K562 (cell line): ENCODE measurements at regions not wholly inside any gene's neighbourhood (a gene's known extent, or its start where the extent isn't known, plus 50 kb on each side); places are given as distances from the start of the nearest gene placed in this dataset.

Experiments
- ATAC-seq: fragments of 200-7000 bp; cut with Tn5 transposase; 3 replicates; pipeline ENCODE4 v1.9.1; 2020; ENCODE audit warnings: moderate library complexity
- BruUV-seq: library from RNA; stranded (reverse); fragments of 400-500 nt; replicated peaks from 2 replicates; lab custom pipeline; 2021; lab: Mats Ljungman, UMichigan
- CTCF ChIA-PET: fragments of 300-600 bp; formaldehyde crosslinking; extraction: SDS; loops from one replicate; lab custom pipeline; 2021; ENCODE audit warnings: low intra/inter-chr PET ratio; lab: Yijun Ruan, JAX
- POLR2A ChIA-PET: fragments of 300-600, 350-650 bp; sonication (Branson Sonifier 250); formaldehyde crosslinking; extraction: SDS; loops from one replicate; lab custom pipeline; 2021; ENCODE audit warnings: antibody characterized with exemption, inconsistent platforms; lab: Yijun Ruan, JAX
- DNase-seq, 4 experiments: peaks; one replicate each; pipeline versions ENCODE4 v3.0.0 to v3.0.0-alpha.2; 2011 to 2018; ENCODE audit warnings: low spot score in 3 of 4, mixed read lengths in 3 of 4; ENCODE audit errors: extremely low read depth in 1 of 4
- FAIRE-seq: peaks from 2 replicates; lab custom pipeline; 2011; peaks lifted over from hg19 to GRCh38; lab: Jason Lieb, UNC
- H2AFZ ChIP-seq: 2 replicates; pipeline ENCODE4 v1.6.0; 2011; ENCODE audit warnings: low read depth, low read length, control low read depth, inconsistent platforms
- H3K27ac ChIP-seq: fragments of 200-600 bp; 3 replicates; pipeline ENCODE4 v1.8.0; 2011; ENCODE audit warnings: low read depth, mild to moderate bottlenecking, control low read depth, inconsistent platforms, low read length, moderate library complexity, mixed read lengths; ENCODE audit errors: extremely low read depth
- H3K27me3 ChIP-seq, 2 experiments: fragments of 300-600 bp in 1 of 2; 2 replicates in 1 of 2; 3 replicates in 1 of 2; pipeline versions ENCODE4 v1.6.0 to v1.8.0; 2011; ENCODE audit warnings: inconsistent platforms in 2 of 2, low read length in 2 of 2, mild to moderate bottlenecking in 1 of 2, mixed read lengths in 1 of 2, moderate library complexity in 1 of 2; ENCODE audit not compliant: control insufficient read depth in 2 of 2, insufficient read depth in 2 of 2
- H3K36me3 ChIP-seq: fragments of 300-600 bp; 3 replicates; pipeline ENCODE4 v1.8.0; 2011; ENCODE audit warnings: mild to moderate bottlenecking, low read length, inconsistent platforms; ENCODE audit not compliant: control insufficient read depth, insufficient read depth
- H3K4me1 ChIP-seq, 2 experiments: fragments of 200-600 bp in 1 of 2; replicated peaks in 1 of 2; 2 replicates in 1 of 2; 3 replicates in 1 of 2; pipeline versions ENCODE4 v1.5.1 to v1.8.0; 2011; ENCODE audit warnings: inconsistent platforms in 2 of 2, low read length in 2 of 2, mild to moderate bottlenecking in 1 of 2, mixed read lengths in 1 of 2, moderate library complexity in 1 of 2; ENCODE audit not compliant: control insufficient read depth in 2 of 2, insufficient read depth in 2 of 2
- H3K4me2 ChIP-seq: 2 replicates; pipeline ENCODE4 v1.6.1; 2011; ENCODE audit warnings: low read length, control low read depth, inconsistent platforms, mixed read lengths; ENCODE audit not compliant: insufficient read depth
- H3K4me3 ChIP-seq: fragments of 200-600 bp; sonication (generic), shearing (Covaris generic); 2 replicates; pipeline ENCODE4 v1.5.1; 2016; ENCODE audit warnings: control low read depth, inconsistent platforms
- H3K79me2 ChIP-seq: fragments of 200-600 bp; 3 replicates; pipeline ENCODE4 v1.8.0; 2011; ENCODE audit warnings: low read length, inconsistent platforms; ENCODE audit not compliant: control insufficient read depth, insufficient read depth
- H3K9ac ChIP-seq, 2 experiments: 2 replicates each; pipeline versions ENCODE4 v1.6.0 to v1.6.1; 2011; ENCODE audit warnings: low read depth in 2 of 2, low read length in 2 of 2, control low read depth in 1 of 2, inconsistent platforms in 1 of 2, mild to moderate bottlenecking in 1 of 2, mixed read lengths in 1 of 2; ENCODE audit not compliant: insufficient read depth in 1 of 2
- H3K9me1 ChIP-seq: one replicate; pipeline ENCODE4 v1.6.0; 2011; ENCODE audit warnings: inconsistent platforms, mild to moderate bottlenecking, low read length, moderate library complexity; ENCODE audit not compliant: control insufficient read depth, insufficient read depth
- H3K9me3 ChIP-seq: replicated peaks from 2 replicates; pipeline ENCODE4 v1.5.1; 2011; ENCODE audit warnings: low read depth, low read length, inconsistent platforms; ENCODE audit not compliant: control insufficient read depth, insufficient read depth
- H4K20me1 ChIP-seq: replicated peaks from 2 replicates; pipeline ENCODE4 v1.6.1; 2011; ENCODE audit warnings: low read length, inconsistent platforms, mixed read lengths; ENCODE audit not compliant: control insufficient read depth, insufficient read depth
- ARID1B ChIP-seq: fragments of 450-650 bp; IDR thresholded peaks from 2 replicates; pipeline ENCODE4 v1.6.1; 2016; ENCODE audit warnings: antibody characterized with exemption, mild to moderate bottlenecking, inconsistent platforms
- CBFA2T3 ChIP-seq: fragments of 450-650 bp; IDR thresholded peaks from 2 replicates; pipeline ENCODE4 v1.6.1; 2017
- CEBPG ChIP-seq, 3 experiments: fragments of 200-800 bp in 1 of 3; sonication (Bioruptor generic) in 1 of 3; sonication (generic) in 1 of 3; formaldehyde crosslinking in 1 of 3; IDR thresholded peaks in 2 of 3; conservative IDR thresholded peaks in 1 of 3; 2 replicates each; pipeline versions ENCODE4 v1.6.1 to v1.8.0; 2016 to 2022; ENCODE audit warnings: missing compliant biosample characterization in 2 of 3, missing genetic modification characterization in 2 of 3, mild to moderate bottlenecking in 1 of 3, missing genetic modification reagents in 1 of 3
- DPF2 ChIP-seq: fragments of 450-650 bp; IDR thresholded peaks from 2 replicates; pipeline ENCODE4 v1.6.1; 2016
- GABPA ChIP-seq: fragments of 200-800 bp; sonication (Bioruptor generic); conservative IDR thresholded peaks from 2 replicates; pipeline ENCODE4 v1.6.1; 2016; ENCODE audit warnings: low read depth, missing genetic modification characterization, missing compliant biosample characterization
- GATA2 ChIP-seq: sonication (generic); formaldehyde crosslinking; IDR thresholded peaks from 2 replicates; pipeline ENCODE4 v1.4.0; 2020; ENCODE audit warnings: mild to moderate bottlenecking, missing genetic modification reagents
- KLF16 ChIP-seq: IDR thresholded peaks from 2 replicates; pipeline ENCODE4 v1.6.1; 2016; ENCODE audit warnings: antibody characterized with exemption
- NFXL1 ChIP-seq: fragments of 450-650 bp; formaldehyde crosslinking; IDR thresholded peaks from 2 replicates; pipeline ENCODE4 v1.4.0; 2021; ENCODE audit warnings: mild to moderate bottlenecking
- NR2C2 ChIP-seq, 2 experiments: fragments of 200-800 bp in 1 of 2; sonication (Bioruptor generic) in 1 of 2; sonication (generic) in 1 of 2; formaldehyde crosslinking in 1 of 2; IDR thresholded peaks; 2 replicates each; pipeline versions ENCODE4 v1.6.1 to v1.8.0; 2016 to 2022; ENCODE audit warnings: mild to moderate bottlenecking in 1 of 2, missing compliant biosample characterization in 1 of 2, missing genetic modification characterization in 1 of 2, missing genetic modification reagents in 1 of 2
- RAD21 ChIP-seq, 2 experiments: fragments of 250-450 bp in 1 of 2; fragments of 450-650 bp in 1 of 2; sonication (Bioruptor Pico) in 1 of 2; formaldehyde crosslinking in 1 of 2; IDR thresholded peaks in 1 of 2; conservative IDR thresholded peaks in 1 of 2; 2 replicates each; pipeline versions ENCODE4 v1.4.0 to v1.8.0; 2020 to 2022; ENCODE audit warnings: mild to moderate bottlenecking in 2 of 2, moderate library complexity in 1 of 2
- RFX5 ChIP-seq: IDR thresholded peaks from 2 replicates; pipeline ENCODE4 v1.6.1; 2011; ENCODE audit warnings: low read depth, mild to moderate bottlenecking, improper control_type of control experiment, low read length
- RNF2 ChIP-seq: sonication (generic); IDR thresholded peaks from 2 replicates; pipeline ENCODE4 v1.6.1; 2016
- SRF ChIP-seq, 2 experiments: fragments of 250-450, 450-650 bp in 1 of 2; sonication (Bioruptor Pico) in 1 of 2; sonication (generic) in 1 of 2; formaldehyde crosslinking; IDR thresholded peaks; 2 replicates each; pipeline versions ENCODE4 v1.5.0 to v1.5.1; 2020 to 2022; ENCODE audit warnings: mild to moderate bottlenecking in 1 of 2, missing genetic modification reagents in 1 of 2
- WGBS: fragments of 100-300 bp; shearing (Covaris generic); methylation state at CpG from one replicate; pipeline ENCODE4 v1.1.6; 2016; ENCODE audit warnings: low coverage, mixed read lengths; ENCODE audit not compliant: insufficient coverage; ENCODE audit errors: missing lambda C conversion rate; 5-methylcytosine and 5-hydroxymethylcytosine counted together
- in situ Hi-C: fragments of 300-500 bp; cut with MboI; formaldehyde crosslinking; loops from 4 replicates; pipeline ENCODE4 v1.15.0; 2018; ENCODE audit warnings: inconsistent platforms, mixed read lengths
- intact Hi-C: fragments of 100-400 bp; cut with micrococcal nuclease; formaldehyde crosslinking; loops from 2 replicates; pipeline ENCODE4 v1.14.2; 2022
- TF ChIP-seq, protein P1 (sequence below): fragments of 250-450 bp; sonication (Bioruptor Pico); IDR thresholded peaks from 2 replicates; pipeline ENCODE4 v1.5.0; 2020; ENCODE audit warnings: mild to moderate bottlenecking, borderline replicate concordance
- TF ChIP-seq, protein P2 (sequence below): sonication (generic); formaldehyde crosslinking; IDR thresholded peaks from 2 replicates; pipeline ENCODE4 v1.8.0; 2022; ENCODE audit warnings: missing genetic modification reagents, mild to moderate bottlenecking, moderate library complexity, borderline replicate concordance

DNA sequence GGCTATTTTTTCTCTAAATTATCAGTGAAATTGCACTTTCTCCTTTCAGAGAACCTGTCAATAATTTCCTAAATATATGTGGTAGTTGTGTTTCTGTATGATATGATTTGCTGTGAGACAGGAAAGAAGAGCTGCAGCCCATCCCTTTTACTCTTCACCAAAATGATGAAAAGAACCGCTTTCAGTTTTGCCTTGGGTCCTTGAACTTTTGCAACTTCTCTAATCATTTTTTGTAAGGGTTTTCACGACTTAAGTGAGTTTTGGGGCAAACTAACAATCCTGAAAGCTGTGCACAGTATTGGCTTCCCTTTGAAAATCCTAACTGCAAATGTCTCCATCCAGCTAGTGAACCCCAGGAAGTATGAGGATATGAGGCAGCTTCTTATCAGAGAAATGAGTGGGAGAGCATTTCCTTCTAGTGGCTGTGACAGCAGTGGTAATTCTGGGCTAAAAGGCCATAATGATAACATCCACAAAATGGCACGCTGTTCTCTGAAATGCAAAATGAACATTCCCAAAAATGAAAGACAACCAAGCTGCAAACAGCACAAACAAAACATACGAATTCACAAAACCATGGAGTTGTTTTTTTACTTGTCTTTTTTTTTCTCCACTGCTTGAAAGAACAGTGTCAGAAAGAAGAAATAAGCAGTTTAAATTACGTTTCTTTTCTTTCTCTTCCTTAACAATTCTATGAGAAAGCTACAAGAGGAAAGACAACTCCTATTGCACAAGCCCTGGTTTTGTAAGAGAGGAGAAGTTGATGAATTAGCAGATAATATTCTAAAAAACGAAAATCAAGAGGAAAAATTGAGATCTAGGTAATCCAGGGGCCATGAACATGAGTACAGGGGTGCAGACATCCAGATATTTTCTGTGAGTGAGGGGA is 1291.6 kb upstream of the ZEB2 start:
- peak; percentile 81 for FAIRE-seq
- H4K20me1 ChIP-seq: no peaks in the 10 kb centered on the region
- H3K9me1 ChIP-seq: no peaks in the 10 kb centered on the region
- WGBS: 11% methylated on average over 6 of the region's 6 CpGs
- peak in 2 of 4 experiments; percentile 51 to 65 for DNase-seq
- intact Hi-C loops: no loop called here
- in situ Hi-C loops: no loop called here
- peak overlapping the region; percentile 86 for H2AFZ ChIP-seq
- no TSS peak for BruUV-seq
- H3K27ac ChIP-seq: peak overlapping the region; percentile 42; the same call in 2 of the 3 replicates
- H3K4me2 ChIP-seq: peak overlapping the region; percentile 32
- CTCF ChIA-PET: no interaction called here
- H3K9ac ChIP-seq: no peak overlapping the region; a peak in 1 of 4 replicates
- H3K36me3 ChIP-seq: no peaks in the 10 kb centered on the region
- POLR2A ChIA-PET: no interaction called here
- H3K27me3 ChIP-seq: no peaks in the 10 kb centered on the region
- peak; percentile 78 for ATAC-seq
- H3K9me3 ChIP-seq: no peaks in the 10 kb centered on the region
- no peaks in the 10 kb centered on the region for H3K79me2 ChIP-seq
- H3K4me3 ChIP-seq: no peak overlapping the region
- H3K4me1 ChIP-seq: peaks cover 0 to 16% of the 10 kb centered on the region in 2 experiments; a peak in 2 of 5 replicates
- TF ChIP-seq, protein P1, sequence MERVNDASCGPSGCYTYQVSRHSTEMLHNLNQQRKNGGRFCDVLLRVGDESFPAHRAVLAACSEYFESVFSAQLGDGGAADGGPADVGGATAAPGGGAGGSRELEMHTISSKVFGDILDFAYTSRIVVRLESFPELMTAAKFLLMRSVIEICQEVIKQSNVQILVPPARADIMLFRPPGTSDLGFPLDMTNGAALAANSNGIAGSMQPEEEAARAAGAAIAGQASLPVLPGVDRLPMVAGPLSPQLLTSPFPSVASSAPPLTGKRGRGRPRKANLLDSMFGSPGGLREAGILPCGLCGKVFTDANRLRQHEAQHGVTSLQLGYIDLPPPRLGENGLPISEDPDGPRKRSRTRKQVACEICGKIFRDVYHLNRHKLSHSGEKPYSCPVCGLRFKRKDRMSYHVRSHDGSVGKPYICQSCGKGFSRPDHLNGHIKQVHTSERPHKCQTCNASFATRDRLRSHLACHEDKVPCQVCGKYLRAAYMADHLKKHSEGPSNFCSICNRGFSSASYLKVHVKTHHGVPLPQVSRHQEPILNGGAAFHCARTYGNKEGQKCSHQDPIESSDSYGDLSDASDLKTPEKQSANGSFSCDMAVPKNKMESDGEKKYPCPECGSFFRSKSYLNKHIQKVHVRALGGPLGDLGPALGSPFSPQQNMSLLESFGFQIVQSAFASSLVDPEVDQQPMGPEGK: 0 out of 2 replicates have a peak, but pooled peaks have one; percentile 28
- TF ChIP-seq SRF (CRISPR knock-in tag; IDR thresholded peaks at IDR 0.05) (peak in 1 of 2 experiments; percentile 28; a peak in 1 of 4 replicates), NR2C2 (CRISPR knock-in tag; IDR thresholded peaks at IDR 0.05) (no peak), NR2C2 (tag; IDR thresholded peaks at IDR 0.05) (peak; percentile 32; the same call in 1 of the 2 replicates), NFXL1 (CRISPR knock-in tag) (no peak), RNF2 (peak; percentile 65), RAD21 (CRISPR knock-in tag; conservative IDR thresholded peaks at IDR 0.05 in 1 of 2, IDR thresholded peaks at IDR 0.05 in 1 of 2) (peak; percentile 21 to 28; a peak in 1 of 4 replicates), KLF16 (peak; percentile 22; the same call in 1 of the 2 replicates), RFX5 (no peak), GATA2 (CRISPR knock-in tag) (0 out of 2 replicates have a peak, but pooled peaks have one; percentile 22), CEBPG (CRISPR knock-in tag; IDR thresholded peaks at IDR 0.05) (no peak), CEBPG (tag; conservative IDR thresholded peaks at IDR 0.05 in 1 of 2, IDR thresholded peaks at IDR 0.05 in 1 of 2) (peak; percentile 23 to 24; a peak in 1 of 4 replicates), GABPA (tag) (peak; percentile 48; the same call in 1 of the 2 replicates), DPF2 (peak; percentile 52; the same call in 1 of the 2 replicates), CBFA2T3 (peak; percentile 41; the same call in 1 of the 2 replicates), ARID1B (peak; percentile 65)
- TF ChIP-seq, protein P2, sequence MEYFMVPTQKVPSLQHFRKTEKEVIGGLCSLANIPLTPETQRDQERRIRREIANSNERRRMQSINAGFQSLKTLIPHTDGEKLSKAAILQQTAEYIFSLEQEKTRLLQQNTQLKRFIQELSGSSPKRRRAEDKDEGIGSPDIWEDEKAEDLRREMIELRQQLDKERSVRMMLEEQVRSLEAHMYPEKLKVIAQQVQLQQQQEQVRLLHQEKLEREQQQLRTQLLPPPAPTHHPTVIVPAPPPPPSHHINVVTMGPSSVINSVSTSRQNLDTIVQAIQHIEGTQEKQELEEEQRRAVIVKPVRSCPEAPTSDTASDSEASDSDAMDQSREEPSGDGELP: no peak
